AG10803 (cell line): ENCODE measurements at regions not wholly inside any gene's neighbourhood (a gene's known extent, or its start where the extent isn't known, plus 50 kb on each side); places are given as distances from the start of the nearest gene placed in this dataset.

Source experiments
- DNase-seq: peaks from one replicate; pipeline ENCODE4 v3.0.0; 2010; ENCODE audit warnings: low read depth
- H3K4me3 ChIP-seq: 2 replicates; pipeline ENCODE4 v1.5.1; 2011; ENCODE audit warnings: mild to moderate bottlenecking, low read length, control low read depth
- CTCF ChIP-seq: conservative IDR thresholded peaks from 2 replicates; pipeline ENCODE4 v1.5.1; 2011; ENCODE audit warnings: mild to moderate bottlenecking, low read length, control low read depth, inconsistent platforms

- DNase-seq, result no peak
- TF ChIP-seq CTCF, result no peak
- H3K4me3 ChIP-seq, result no peak overlapping the region
Measured at GRCh38 chr2:41947701-41948396, 100.0 kb upstream of the PKDCC start.

- H3K4me3 ChIP-seq, result no peak overlapping the region
- no peak for TF ChIP-seq CTCF
- no peak for DNase-seq
Measured at GRCh38 chr2:41948397-41948763, 99.4 kb upstream of the PKDCC start.

DNA sequence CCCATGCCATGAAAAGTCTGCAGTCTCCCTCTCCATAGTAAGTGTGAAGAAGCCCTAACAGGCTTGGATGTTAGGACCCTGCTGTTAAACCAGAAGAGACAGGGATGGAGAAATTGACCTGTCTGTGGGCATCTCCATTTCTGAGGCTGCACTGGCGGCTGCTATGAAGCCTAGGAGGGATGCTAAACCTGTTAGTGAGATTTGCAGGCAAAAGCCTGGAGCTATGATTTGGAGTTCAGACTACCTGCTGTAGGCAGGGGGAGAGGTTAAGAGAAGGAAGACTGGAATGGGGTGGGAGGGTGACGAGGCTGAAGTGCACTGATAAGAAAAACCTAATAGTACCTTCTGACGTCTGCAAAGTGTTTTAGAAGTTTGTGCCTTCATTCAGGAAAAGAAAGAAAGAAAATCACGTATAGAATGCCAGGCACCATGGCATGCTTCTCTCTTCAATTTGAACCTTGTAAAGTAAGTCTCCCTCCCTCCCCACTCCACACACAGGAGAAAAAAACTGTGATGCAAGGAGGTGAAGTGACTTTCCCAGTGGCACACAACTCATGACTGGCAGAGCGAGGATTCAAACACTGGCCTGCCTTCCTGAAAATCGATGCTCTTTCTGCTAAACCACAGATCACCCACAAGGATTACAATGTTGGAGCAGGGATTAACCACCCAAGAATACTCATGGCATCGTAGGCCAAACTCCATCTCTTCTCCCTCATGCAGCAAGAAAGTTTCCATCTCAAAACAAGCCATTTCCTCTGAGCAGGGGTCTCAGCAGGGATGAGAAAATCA, 98.5 kb upstream of the PKDCC start:
- TF ChIP-seq CTCF, result no peak
- no peak overlapping the region for H3K4me3 ChIP-seq
- no peak for DNase-seq

DNA sequence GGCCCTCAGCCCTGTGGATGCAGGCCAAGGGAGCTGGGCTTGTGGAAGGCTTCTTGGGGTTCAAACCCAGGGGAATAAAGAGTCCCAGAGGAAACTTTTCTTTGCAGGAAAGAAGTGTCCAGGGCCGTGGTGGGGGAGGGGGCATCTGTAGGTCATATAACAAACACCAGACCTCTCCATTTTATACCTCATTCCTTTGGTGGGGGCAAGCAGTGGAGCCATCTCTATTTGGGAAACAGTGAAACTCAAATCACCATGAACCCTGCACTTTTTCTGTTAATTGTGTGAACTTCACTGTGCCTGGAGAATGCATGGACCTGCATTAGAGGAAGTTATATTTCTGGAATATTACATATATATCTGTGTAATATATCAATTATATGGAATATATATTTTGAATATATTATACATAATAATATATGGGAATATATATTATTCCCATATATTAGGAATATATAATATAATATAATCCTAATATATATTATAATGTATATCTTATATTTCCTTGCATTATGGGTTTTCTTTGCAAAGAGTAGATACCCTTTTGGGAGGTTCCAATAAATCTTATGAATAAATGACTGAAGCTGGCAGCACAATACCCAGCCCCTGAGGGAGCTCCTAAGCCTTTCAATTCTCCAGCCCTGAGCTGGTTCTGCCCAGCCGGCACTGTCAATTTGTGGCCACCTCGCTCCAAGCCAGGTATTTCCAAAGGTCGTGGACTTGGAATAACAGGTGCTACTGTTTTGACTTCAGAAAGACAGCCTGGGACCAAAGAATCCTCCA, 97.7 kb upstream of the PKDCC start:
- no peak for TF ChIP-seq CTCF
- DNase-seq, result no peak
- H3K4me3 ChIP-seq, result no peak overlapping the region

GRCh38 chr2:41950666-41950960, 97.2 kb upstream of the PKDCC start:
- TF ChIP-seq CTCF, result no peak
- no peak overlapping the region for H3K4me3 ChIP-seq
- DNase-seq, result no peak

GRCh38 chr2:41954304-41955291, 93.2 kb upstream of the PKDCC start:
- H3K4me3 ChIP-seq, result no peak overlapping the region
- DNase-seq, result no peak

More at GRCh38 chr2:41954304-41955291, 93.2 kb upstream of the PKDCC start:
- no peak for TF ChIP-seq CTCF
